ENCODE measurements at regions not wholly inside any gene's neighbourhood (a gene's known extent, or its start where the extent isn't known, plus 50 kb on each side); places are given as distances from the start of the nearest gene placed in this dataset.

DNA sequence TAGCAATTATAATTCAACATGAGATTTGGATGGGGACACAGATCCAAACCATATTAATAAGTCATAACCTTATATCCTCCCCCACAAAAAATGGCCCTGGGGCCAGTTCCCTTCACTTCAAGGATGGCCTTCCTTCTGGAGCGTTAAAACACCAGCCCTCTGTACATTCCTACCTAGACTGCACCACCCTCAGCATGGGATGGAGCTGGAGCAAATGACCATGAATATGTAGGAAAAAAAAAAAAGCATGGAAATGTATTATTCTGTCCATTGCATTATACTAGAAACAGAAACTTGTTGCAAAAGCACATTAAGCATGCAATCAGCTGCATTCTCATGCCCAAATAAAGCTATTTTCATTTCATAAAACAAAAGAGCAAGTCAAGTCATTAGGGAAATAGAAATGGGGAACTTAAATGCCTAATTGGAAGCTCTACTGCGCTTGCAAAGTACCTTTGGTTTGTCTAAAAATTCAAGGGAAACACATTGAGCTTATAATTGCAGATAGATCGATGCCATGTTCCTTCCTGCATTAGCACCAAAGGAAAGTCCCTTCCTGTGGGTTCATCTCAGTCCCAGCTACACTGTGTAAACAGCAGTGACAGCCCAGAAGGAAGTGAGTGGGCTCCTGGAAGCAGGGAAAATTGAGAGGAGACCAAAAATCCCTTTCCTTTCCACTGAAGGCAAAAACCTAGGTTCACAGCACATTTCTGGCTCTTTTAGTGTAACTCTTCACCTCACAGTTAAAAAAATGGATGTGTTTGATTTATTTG is 252.0 kb upstream of the KLHL29 start:
- Histone ChIP-seq H3K4me3 (ENCODE audit: low read depth, low read length) (no peak overlapping the region), H3K4me1 (no peaks in the 10 kb centered on the region), H3K27me3 (no peaks in the 10 kb centered on the region), H3K9me3 (no peaks in the 10 kb centered on the region; the same call in 1 of the 2 replicates), H3K36me3 (no peaks in the 10 kb centered on the region)
- no peak for DNase-seq
- TF ChIP-seq, protein P1, sequence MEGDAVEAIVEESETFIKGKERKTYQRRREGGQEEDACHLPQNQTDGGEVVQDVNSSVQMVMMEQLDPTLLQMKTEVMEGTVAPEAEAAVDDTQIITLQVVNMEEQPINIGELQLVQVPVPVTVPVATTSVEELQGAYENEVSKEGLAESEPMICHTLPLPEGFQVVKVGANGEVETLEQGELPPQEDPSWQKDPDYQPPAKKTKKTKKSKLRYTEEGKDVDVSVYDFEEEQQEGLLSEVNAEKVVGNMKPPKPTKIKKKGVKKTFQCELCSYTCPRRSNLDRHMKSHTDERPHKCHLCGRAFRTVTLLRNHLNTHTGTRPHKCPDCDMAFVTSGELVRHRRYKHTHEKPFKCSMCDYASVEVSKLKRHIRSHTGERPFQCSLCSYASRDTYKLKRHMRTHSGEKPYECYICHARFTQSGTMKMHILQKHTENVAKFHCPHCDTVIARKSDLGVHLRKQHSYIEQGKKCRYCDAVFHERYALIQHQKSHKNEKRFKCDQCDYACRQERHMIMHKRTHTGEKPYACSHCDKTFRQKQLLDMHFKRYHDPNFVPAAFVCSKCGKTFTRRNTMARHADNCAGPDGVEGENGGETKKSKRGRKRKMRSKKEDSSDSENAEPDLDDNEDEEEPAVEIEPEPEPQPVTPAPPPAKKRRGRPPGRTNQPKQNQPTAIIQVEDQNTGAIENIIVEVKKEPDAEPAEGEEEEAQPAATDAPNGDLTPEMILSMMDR (IDR thresholded peaks at IDR 0.05; ENCODE audit: low read depth, low read length), result no peak

DNA sequence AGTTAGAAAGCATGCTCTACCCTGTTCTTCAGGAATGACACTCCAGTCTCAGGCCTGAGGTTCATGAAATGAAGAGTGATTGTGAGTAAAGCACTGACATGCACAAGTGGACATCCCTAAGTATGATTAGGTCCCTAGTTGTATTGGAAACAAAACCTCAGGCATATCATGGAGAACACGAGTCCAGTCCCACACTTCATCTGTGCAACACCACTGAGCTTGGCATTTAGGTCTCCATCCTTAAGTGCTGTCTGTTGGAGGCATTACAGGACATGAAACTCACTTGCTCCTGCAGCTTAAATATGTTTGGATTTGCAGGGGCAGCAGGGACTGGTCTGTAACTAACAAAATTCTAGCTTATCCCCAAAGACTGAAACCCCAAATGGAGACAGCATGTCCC is 250.3 kb upstream of the KLHL29 start:
- TF ChIP-seq, protein P1 (IDR thresholded peaks at IDR 0.05; ENCODE audit: low read depth, low read length), result no peak
- Histone ChIP-seq H3K27me3 (no peaks in the 10 kb centered on the region), H3K4me3 (ENCODE audit: low read depth, low read length) (no peak overlapping the region), H3K9me3 (no peaks in the 10 kb centered on the region), H3K4me1 (no peaks in the 10 kb centered on the region), H3K36me3 (no peaks in the 10 kb centered on the region)
- no peak for DNase-seq

DNA sequence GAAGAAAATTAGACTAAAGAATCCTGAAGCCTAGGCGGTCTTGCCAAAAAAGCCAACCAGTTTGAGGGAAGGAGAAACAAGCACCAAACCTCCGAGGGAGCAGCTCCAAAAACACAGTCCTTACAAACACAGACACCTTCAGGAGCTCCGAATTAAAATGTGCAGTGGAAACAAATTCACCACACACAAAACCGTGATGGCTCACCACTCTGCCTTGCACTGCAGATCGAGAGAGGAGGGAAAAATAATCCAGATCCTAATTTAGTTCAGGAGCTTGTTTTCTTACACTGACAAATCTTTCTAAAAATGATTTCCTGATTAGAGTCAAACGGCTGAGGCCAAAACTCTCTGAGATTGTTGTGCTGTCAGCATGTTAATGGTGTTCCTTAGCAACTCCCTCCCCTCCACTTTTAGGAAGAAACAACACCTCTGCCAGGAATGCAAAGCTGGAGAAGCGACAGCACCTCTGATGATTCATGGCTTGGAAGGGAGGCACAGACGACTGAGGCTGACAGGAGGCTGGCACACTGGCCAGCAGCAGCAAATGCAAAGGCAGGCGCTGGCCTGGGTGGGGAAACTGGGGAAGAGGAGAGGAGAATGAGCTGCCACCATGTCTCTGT is 249.4 kb upstream of the KLHL29 start:
- TF ChIP-seq, protein P1 (IDR thresholded peaks at IDR 0.05; ENCODE audit: low read depth, low read length), result no peak
- no peaks in the 10 kb centered on the region for H3K27me3 ChIP-seq
- no peaks in the 10 kb centered on the region for H3K4me1 ChIP-seq
- DNase-seq, result no peak
- H3K9me3 ChIP-seq, result no peaks in the 10 kb centered on the region
- H3K4me3 ChIP-seq (ENCODE audit: low read depth, low read length), result no peak overlapping the region
- H3K36me3 ChIP-seq, result no peaks in the 10 kb centered on the region

DNA sequence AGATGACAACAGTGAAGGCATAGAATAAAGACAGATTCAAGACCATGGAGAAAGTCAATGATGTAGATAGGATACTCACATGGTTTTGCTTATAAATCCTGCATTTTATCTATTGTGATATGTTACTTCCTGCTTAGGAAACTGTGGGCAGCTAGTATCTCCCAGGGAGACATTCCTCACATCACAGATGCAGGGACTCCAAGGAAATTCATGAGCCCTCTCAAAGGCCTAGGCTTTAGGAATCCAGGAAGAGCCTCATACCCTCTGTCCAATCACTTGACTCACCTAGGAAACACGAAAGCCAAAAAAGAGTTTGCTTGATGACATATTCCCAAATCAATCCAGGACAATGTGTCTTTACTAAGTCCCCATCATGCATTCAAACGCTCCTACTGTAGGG is 247.8 kb upstream of the KLHL29 start:
- H3K9me3 ChIP-seq, result no peaks in the 10 kb centered on the region
- H3K27me3 ChIP-seq, result no peaks in the 10 kb centered on the region
- H3K4me1 ChIP-seq, result no peaks in the 10 kb centered on the region
- no peaks in the 10 kb centered on the region for H3K36me3 ChIP-seq
- TF ChIP-seq, protein P1 (IDR thresholded peaks at IDR 0.05; ENCODE audit: low read depth, low read length), result no peak
- DNase-seq, result no peak
- no peak overlapping the region for H3K4me3 ChIP-seq (ENCODE audit: low read depth, low read length)

DNA sequence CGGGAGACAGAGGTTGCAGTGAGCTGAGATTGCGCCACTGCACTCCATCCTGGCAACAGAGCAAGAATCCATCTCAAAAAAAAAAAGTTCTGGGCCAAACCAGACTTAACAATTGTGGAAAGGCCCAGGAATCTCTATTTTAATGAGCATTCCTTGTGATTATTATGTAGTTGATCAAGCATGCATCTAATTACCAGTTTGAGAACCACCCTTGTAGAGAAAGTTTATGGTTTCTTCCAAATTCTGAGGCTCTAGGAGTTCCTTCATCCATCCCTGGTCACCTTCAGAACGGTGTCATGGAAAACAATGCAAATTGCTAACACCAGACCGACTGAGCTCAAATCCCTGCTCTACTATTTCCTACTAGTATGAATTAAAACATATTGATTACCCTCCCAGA is 246.3 kb upstream of the KLHL29 start:
- TF ChIP-seq, protein P1 (IDR thresholded peaks at IDR 0.05; ENCODE audit: low read depth, low read length), result no peak
- DNase-seq, result no peak
- Histone ChIP-seq H3K4me3 (ENCODE audit: low read depth, low read length) (no peak overlapping the region), H3K4me1 (no peaks in the 10 kb centered on the region), H3K9me3 (no peaks in the 10 kb centered on the region), H3K27me3 (no peaks in the 10 kb centered on the region), H3K36me3 (no peaks in the 10 kb centered on the region)

DNA sequence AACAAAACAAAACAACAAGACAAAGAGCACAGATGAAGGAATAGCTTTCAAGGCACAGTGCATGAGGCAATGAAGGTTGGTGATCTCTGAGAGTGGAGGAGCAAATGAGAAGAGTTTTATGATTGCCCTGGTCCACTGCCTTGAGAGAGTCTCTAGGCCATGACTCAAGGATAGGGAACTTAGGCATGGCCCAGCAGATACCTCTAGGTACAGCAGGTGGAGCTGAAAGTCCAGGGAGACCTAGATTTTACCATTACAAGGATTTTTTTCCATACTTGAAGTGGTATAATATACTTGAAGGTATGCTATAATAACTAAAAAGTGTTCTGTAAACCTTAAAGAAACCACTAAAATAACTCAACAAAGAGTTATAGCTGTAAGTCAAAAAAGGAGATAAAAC is 239.5 kb upstream of the KLHL29 start:
- TF ChIP-seq, protein P1 (IDR thresholded peaks at IDR 0.05; ENCODE audit: low read depth, low read length), result no peak
- no peaks in the 10 kb centered on the region for H3K27me3 ChIP-seq
- no peaks in the 10 kb centered on the region for H3K4me1 ChIP-seq
- DNase-seq, result no peak
- H3K9me3 ChIP-seq, result no peaks in the 10 kb centered on the region
- no peak overlapping the region for H3K4me3 ChIP-seq (ENCODE audit: low read depth, low read length)
- no peaks in the 10 kb centered on the region for H3K36me3 ChIP-seq

Data from BE2C (cell line).